ENCODE measurements at regions not wholly inside any gene's neighbourhood (a gene's known extent, or its start where the extent isn't known, plus 50 kb on each side); places are given as distances from the start of the nearest gene placed in this dataset.

- Histone ChIP-seq H3K4me2 (ENCODE audit: low read length) (no peak overlapping the region), H3K36me3 (ENCODE audit: insufficient read depth, low read length) (no peaks in the 10 kb centered on the region), H2AFZ (ENCODE audit: low read depth, low read length) (no peak overlapping the region), H3K79me2 (ENCODE audit: insufficient read depth, low read length) (no peaks in the 10 kb centered on the region), H3K27me3 (ENCODE audit: insufficient read depth, low read length) (no peaks in the 10 kb centered on the region), H3K9ac (ENCODE audit: low read length) (no peak overlapping the region), H3K27ac (ENCODE audit: low read depth, low read length) (no peak overlapping the region), H3K9me3 (ENCODE audit: insufficient read depth, low read depth, low read length) (no peaks in the 10 kb centered on the region), H4K20me1 (ENCODE audit: insufficient read depth, low read length) (no peaks in the 10 kb centered on the region), H3K4me1 (ENCODE audit: insufficient read depth, low read length) (no peaks in the 10 kb centered on the region), H3K4me3 (ENCODE audit: insufficient read depth, low read depth, low read length) (no peak overlapping the region)
- H3K4me3 Mint-ChIP-seq (ENCODE audit: unreplicated experiment), result no peak overlapping the region
- H3K9me3 Mint-ChIP-seq (ENCODE audit: unreplicated experiment), result peaks cover 9% of the 10 kb centered on the region
- FAIRE-seq, result no peak
- no peaks in the 10 kb centered on the region for H3K36me3 Mint-ChIP-seq (ENCODE audit: low read depth, unreplicated experiment)
- H3K4me1 Mint-ChIP-seq (ENCODE audit: low read depth, unreplicated experiment), result no peaks in the 10 kb centered on the region
- TF ChIP-seq EZH2 (IDR thresholded peaks at IDR 0.05; ENCODE audit: insufficient read depth, low read length), result no peak
- no peak for TF ChIP-seq CTCF (IDR thresholded peaks at IDR 0.05; ENCODE audit: insufficient read depth, low read depth, low read length)
- DNase-seq (ENCODE audit: low read depth), result no peak
- peaks cover 2% of the 10 kb centered on the region for H3K27me3 Mint-ChIP-seq (ENCODE audit: low read depth, unreplicated experiment)
- H3K27ac Mint-ChIP-seq (ENCODE audit: unreplicated experiment), result no peak overlapping the region
Measured at GRCh38 chr21:19810779-19811178, 1187.4 kb upstream of the NCAM2 start.

GRCh38 chr21:19830446-19830845 is 1167.8 kb upstream of the NCAM2 start:
- Mint-ChIP-seq H3K27me3 (ENCODE audit: low read depth, unreplicated experiment) (no peaks in the 10 kb centered on the region), H3K36me3 (ENCODE audit: low read depth, unreplicated experiment) (no peaks in the 10 kb centered on the region), H3K4me1 (ENCODE audit: low read depth, unreplicated experiment) (no peaks in the 10 kb centered on the region), H3K9me3 (ENCODE audit: unreplicated experiment) (peaks cover 1% of the 10 kb centered on the region), H3K4me3 (ENCODE audit: unreplicated experiment) (no peak overlapping the region), H3K27ac (ENCODE audit: unreplicated experiment) (no peak overlapping the region)
- no peaks in the 10 kb centered on the region for H3K79me2 ChIP-seq (ENCODE audit: insufficient read depth, low read length)
- no peaks in the 10 kb centered on the region for H3K36me3 ChIP-seq (ENCODE audit: insufficient read depth, low read length)
- H4K20me1 ChIP-seq (ENCODE audit: insufficient read depth, low read length), result no peaks in the 10 kb centered on the region
- no peak overlapping the region for H3K27ac ChIP-seq (ENCODE audit: low read depth, low read length)
- no peaks in the 10 kb centered on the region for H3K27me3 ChIP-seq (ENCODE audit: insufficient read depth, low read length)
- no peaks in the 10 kb centered on the region for H3K9me3 ChIP-seq (ENCODE audit: insufficient read depth, low read depth, low read length)
- no peak for TF ChIP-seq EZH2 (IDR thresholded peaks at IDR 0.05; ENCODE audit: insufficient read depth, low read length)
- TF ChIP-seq CTCF (IDR thresholded peaks at IDR 0.05; ENCODE audit: insufficient read depth, low read depth, low read length), result no peak
- H3K4me2 ChIP-seq (ENCODE audit: low read length), result no peak overlapping the region
- FAIRE-seq (no peak), DNase-seq (ENCODE audit: low read depth) (no peak)
- no peak overlapping the region for H3K4me3 ChIP-seq (ENCODE audit: insufficient read depth, low read depth, low read length)
- no peak overlapping the region for H3K9ac ChIP-seq (ENCODE audit: low read length)
- H2AFZ ChIP-seq (ENCODE audit: low read depth, low read length), result no peak overlapping the region
- no peaks in the 10 kb centered on the region for H3K4me1 ChIP-seq (ENCODE audit: insufficient read depth, low read length)

- TF ChIP-seq CTCF (IDR thresholded peaks at IDR 0.05; ENCODE audit: insufficient read depth, low read depth, low read length) (no peak), EZH2 (IDR thresholded peaks at IDR 0.05; ENCODE audit: insufficient read depth, low read length) (no peak)
- H4K20me1 ChIP-seq (ENCODE audit: insufficient read depth, low read length), result no peaks in the 10 kb centered on the region
- no peaks in the 10 kb centered on the region for H3K27me3 Mint-ChIP-seq (ENCODE audit: low read depth, unreplicated experiment)
- no peaks in the 10 kb centered on the region for H3K4me1 ChIP-seq (ENCODE audit: insufficient read depth, low read length)
- no peaks in the 10 kb centered on the region for H3K36me3 ChIP-seq (ENCODE audit: insufficient read depth, low read length)
- H2AFZ ChIP-seq (ENCODE audit: low read depth, low read length), result no peak overlapping the region
- no peaks in the 10 kb centered on the region for H3K36me3 Mint-ChIP-seq (ENCODE audit: low read depth, unreplicated experiment)
- DNase-seq (ENCODE audit: low read depth) (no peak), FAIRE-seq (no peak)
- H3K27ac ChIP-seq (ENCODE audit: low read depth, low read length), result no peak overlapping the region
- H3K4me1 Mint-ChIP-seq (ENCODE audit: low read depth, unreplicated experiment), result no peaks in the 10 kb centered on the region
- H3K4me3 ChIP-seq (ENCODE audit: insufficient read depth, low read depth, low read length), result no peak overlapping the region
- H3K4me3 Mint-ChIP-seq (ENCODE audit: unreplicated experiment), result no peak overlapping the region
- no peak overlapping the region for H3K27ac Mint-ChIP-seq (ENCODE audit: unreplicated experiment)
- no peaks in the 10 kb centered on the region for H3K9me3 Mint-ChIP-seq (ENCODE audit: unreplicated experiment)
- no peak overlapping the region for H3K9ac ChIP-seq (ENCODE audit: low read length)
- no peak overlapping the region for H3K4me2 ChIP-seq (ENCODE audit: low read length)
- no peaks in the 10 kb centered on the region for H3K27me3 ChIP-seq (ENCODE audit: insufficient read depth, low read length)
- no peaks in the 10 kb centered on the region for H3K9me3 ChIP-seq (ENCODE audit: insufficient read depth, low read depth, low read length)
- H3K79me2 ChIP-seq (ENCODE audit: insufficient read depth, low read length), result no peaks in the 10 kb centered on the region
Measured at GRCh38 chr21:19832551-19832950, 1165.7 kb upstream of the NCAM2 start.

All from astrocyte (in vitro differentiated cells and primary cell).